Renal pelvis (tissue), 1 donor: ENCODE measurements at regions not wholly inside any gene's neighbourhood (a gene's known extent, or its start where the extent isn't known, plus 50 kb on each side); places are given as distances from the start of the nearest gene placed in this dataset.

Experiments
- DNase-seq: peaks from one replicate; pipeline ENCODE4 v3.0.0-alpha.2; 2013

DNA sequence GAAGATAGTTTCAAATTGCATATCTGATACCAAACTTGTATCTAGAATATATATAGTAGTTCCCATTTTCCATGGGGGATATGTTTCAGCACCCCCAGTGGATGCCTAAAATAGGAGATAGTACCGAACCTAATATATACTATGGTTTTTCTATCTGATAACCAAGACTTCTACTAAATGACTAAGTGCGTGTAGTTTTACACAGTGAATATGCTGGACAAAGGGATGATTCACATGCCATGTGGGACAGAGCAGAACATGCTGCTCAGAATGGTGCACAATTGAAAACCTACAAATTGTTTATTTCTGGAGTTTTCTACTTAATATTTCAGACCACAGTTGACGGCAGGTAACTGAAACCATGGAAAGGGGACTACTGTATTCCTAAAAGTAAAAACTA is 73.4 kb upstream of the TP63 start:
- no peak for DNase-seq

DNA sequence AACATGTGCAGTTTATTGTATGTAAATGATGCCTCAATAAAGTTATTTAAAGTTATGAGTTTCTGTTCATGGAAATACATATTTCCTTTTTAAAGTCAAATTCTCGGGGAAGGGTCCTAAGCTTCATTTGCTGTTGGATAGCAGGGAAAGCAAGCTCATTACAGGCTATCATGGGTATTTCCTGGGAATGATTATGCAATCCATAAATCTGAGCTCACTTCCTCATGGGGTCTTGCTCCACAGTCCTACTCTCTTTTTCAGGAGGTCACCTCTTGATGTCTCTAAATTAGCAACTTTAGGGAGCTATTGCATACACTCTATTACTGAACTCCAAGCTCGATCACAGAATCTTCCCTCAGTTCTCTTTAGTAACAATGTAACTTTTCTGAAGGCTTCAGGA is 69.9 kb upstream of the TP63 start:
- no peak for DNase-seq

- no peak for DNase-seq
These were observed 67.2 kb upstream of the TP63 start for GRCh38 chr3:189563853-189564563.

DNA sequence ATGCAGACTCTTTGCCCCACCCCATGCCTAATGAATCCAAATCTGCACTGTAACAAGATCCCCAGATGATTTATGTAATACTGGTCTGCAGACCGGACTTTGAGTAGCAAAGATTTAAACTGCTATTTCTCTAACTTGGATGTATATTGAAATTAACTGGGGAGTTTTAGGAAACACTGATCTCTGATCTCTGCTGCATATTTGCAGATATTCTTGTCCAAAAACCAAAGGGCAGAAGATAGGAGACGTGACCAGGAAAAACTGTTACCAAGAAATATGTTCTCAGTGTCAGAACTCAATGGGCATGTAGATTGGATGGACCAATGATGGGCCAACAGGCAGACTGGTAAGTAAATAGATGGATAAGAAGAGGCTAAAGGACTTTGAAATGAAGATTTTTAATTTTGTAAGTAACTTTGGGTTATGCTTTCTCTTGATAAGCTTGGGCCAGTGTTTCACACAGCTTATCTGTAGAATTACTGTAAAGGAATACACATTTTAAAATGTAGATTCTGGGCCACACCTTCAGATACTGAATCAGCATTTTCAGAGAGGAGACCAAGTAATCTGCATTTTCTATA is 64.5 kb upstream of the TP63 start:
- DNase-seq: no peak

- no peak for DNase-seq
These were observed 63.9 kb upstream of the TP63 start for GRCh38 chr3:189567322-189567721.

- DNase-seq: peak; percentile 30
These were observed 63.3 kb upstream of the TP63 start for GRCh38 chr3:189567766-189568420.

DNA sequence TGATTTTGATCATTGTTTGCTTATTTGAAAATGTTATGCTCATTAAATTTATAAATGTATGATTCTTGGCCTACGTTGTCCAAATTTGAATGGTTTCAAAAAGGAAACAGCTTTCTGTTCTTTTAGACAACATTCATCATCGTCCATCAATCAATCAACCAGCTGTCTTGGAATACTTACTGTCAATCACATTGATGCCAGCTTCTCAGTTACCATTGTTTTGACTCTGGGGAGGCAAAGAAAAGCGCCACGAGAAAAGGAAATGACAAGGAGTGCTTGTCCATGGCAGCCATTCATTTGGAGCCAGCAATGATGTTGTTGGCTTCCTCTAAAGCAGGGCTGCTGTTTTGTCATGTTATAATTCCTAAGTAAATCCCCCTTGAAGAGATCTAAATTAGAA is 62.2 kb upstream of the TP63 start:
- no peak for DNase-seq

DNA sequence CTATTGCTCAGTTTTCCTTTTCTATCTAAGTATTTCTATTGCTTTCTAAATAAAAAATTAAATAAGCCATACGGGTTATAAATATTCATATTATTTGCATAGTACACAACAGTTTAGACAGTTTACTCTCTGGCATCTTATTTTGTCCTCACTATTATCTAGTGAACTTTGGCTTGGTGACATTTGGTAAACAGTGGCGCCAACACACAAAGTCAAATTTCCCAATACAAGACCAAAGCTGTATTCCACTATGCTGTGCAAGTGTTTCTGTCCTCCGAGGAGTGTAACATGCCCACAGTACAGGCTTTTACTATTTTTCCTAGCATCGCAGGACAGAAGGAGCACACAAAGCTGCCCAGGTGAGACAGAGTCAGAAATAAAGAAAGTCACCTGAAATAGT is 61.7 kb upstream of the TP63 start:
- DNase-seq: no peak

- no peak for DNase-seq
These were observed 60.3 kb upstream of the TP63 start for GRCh38 chr3:189570916-189571315.

DNA sequence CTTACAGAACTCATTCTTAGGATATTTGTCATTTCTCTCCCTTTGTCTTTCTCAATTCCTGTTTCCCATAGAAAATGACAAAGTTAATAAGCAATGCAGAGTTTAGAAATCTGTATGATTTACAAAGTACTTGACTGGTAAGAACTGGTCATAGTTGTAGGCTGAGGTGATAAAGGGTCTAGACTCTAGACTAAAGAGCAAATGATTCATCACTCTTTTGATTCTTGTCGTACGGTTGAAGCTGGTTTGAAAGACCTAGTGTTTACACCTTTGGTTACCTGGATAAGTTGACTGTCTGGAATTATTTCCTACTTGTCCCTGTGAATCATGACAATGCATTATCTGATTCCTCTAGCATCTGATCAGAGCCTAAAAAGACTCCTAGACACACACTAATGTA is 58.9 kb upstream of the TP63 start:
- DNase-seq: no peak

GRCh38 chr3:189573004-189573403 is 58.2 kb upstream of the TP63 start:
- DNase-seq: no peak

- no peak for DNase-seq
These were observed 54.7 kb upstream of the TP63 start for GRCh38 chr3:189576486-189576885.

DNA sequence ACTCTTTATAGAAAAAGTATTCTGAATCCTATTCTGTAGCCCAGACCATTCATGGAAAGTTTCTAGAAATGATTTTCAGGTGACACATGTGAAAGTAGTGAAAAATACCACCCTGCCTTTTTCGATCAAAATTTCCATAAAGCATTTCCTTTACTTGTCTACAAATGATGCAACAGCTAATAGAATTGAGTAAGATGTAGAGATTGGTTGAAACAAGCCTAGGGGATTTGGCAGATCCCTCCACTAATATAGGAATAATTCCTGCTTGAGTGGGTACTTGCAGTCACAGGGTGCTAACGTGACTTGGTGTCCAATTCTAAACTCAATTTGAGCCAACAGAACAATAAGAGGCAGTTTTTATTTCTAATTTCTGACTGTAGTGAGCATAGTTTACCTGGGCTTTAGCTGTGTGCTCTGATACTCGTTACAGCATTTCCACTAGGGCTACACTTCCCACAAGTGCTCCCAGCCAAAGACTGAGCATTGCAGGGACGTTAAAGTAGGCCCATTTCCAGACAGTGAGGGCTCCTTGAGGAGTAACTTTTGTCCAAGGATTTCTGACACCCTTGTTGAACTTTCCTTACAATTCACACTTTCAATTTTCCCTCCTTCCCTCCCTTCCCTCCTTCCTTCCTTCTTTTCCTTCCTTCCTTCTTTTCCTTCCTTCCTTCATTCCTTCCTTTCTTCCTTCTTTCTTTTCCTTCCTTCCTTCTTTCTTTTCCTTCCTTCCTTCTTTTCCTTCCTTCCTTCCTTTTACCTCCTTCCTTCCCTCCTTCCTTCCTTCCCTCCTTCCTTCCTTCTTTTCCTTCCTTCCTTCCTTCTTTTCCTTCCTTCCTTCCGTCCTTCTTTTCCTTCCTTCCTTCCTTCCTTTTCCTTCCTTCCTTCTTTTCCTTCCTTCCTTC is 53.9 kb upstream of the TP63 start:
- DNase-seq: no peak

- DNase-seq: no peak
These were observed 51.0 kb upstream of the TP63 start for GRCh38 chr3:189580190-189580589.
